ELF-1 (cell line): ENCODE measurements at regions not wholly inside any gene's neighbourhood (a gene's known extent, or its start where the extent isn't known, plus 50 kb on each side); places are given as distances from the start of the nearest gene placed in this dataset.
"Not testable (repeated sequence)": the region's sequence is repeated elsewhere in the genome, so short reads cannot be mapped to it uniquely, and the experiment has no call there.

ENCODE experiments used
- DNase-seq: peaks from one replicate; pipeline ENCODE4 v3.0.0-alpha.2; 2016; ENCODE audit warnings: low read depth, low spot score

DNA sequence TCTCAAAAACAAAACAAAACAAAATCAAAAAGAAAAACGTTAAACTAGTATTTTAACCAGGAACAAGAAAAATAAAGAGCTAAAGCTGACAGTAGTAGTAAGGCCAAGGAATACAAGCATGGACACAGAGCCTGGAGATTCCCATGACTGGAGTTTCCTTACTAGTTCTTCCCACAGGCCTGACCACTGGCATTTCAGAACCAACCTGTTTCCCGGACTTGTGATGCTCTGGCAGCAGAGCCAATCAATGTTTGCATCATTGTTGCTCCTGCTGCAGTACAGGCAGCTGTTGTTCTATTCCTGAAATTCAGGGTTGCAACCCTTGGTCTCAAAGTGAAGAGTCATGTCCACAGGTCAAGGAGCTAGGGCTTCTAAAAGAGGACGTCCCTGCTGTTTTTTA lies 111.3 kb upstream of the WARS2 start:
- no peak for DNase-seq

DNA sequence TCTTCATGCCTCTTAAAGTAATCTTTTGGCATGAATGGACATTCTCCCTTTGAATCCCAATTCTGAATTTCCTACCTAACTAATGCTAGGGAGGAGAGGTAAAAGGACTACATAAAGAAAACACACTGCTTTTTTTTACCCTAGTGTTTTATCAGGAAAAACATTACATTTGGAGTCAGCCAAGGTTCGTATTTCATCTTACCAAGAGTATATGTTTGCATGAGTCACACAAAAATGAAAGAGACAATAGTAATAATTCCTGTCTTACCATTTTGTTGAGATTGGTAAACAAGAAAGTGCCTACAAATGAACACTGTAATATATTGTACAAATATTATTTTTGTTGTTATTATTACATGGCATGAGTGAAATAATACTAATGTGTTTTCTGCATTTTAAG lies 112.9 kb upstream of the WARS2 start:
- no peak for DNase-seq

DNA sequence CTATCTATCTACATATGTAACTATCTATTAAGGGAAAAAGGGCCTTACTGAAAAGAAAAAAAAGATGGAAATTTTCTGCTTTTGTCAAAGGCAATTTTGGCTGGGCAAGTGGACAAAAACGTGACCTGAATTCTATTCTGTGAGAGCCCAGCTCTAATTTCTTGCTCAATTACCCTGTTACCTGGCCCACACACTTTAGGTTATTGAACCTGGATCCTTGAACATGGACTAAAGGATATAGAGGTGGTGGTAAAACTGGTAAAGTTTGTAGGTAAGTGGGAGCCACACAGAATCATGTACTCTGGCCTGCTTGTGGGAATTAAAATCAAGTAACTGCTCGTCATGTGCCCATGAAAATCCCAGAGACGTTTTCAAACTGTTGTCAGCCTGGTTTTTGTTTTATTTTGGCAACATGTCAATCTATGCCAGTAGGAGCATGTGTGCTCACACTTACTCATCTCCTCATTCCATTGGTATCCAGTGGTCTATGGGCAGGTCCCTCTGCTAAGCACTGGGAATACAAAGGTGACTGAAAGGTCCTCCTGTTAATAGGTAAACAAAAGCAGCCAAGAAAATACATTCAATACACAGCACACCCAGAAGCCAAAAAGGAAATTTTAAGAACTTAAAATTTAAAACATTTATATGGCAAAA lies 113.7 kb upstream of the WARS2 start:
- DNase-seq: no peak

DNA sequence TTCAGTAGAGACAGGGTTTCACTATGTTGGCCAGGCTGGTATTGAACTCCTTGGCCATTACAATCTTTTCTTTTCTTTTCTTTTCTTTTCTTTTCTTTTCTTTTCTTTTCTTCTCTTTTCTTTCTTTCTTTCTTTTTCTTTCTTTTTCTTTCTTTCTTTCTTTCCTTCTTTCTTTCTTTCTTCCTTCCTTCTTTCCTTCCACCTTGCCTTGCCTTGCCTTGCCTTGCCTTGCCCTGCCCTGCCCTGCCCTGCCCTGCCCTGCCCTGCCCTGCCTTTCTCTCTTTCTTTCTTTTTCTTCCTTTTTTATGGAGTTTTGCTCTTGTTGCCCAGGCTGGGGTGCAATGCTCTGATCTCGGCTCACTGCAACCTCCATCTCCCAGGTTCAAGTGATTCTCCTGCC lies 112.5 kb upstream of the HAO2 start:
- not testable (repeated sequence) for DNase-seq

DNA sequence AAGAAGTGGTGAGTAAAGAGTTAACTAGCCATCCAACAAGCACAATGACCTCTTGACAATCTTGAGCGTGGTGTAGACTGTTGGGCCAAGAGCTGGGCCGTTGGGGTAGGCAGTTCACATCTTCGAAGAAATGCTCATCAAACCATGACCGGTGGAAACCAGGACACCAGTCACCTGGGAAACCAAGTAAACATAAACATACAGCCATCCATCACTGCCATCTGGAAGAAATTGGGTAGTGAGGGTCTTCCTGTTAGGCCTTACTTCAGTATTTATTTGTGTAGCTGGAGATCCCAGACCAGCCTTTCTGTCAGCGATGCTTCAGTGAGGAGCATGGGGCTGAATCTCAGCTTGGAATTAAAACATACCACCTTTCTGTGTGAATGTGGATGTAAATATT lies 108.1 kb upstream of the HAO2 start:
- DNase-seq: peak; percentile 21

DNA sequence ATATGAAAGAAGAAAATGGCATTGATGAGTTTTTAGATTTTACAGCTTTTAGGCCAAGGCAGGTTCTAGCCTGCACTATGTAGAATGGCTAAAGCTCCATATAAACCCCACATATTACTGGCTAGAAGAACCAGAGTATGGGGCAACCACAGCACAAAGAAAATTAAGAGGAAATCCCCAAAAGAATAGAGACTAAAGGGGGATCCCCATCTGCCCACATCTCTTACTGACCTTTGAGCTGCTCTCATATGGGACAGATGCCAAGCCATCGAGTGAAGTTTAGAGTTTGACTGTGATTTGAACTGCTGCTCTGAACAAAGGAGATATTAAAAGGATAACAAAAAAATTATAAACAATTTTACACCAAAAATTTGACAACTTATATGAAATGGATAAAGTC lies 102.2 kb upstream of the HAO2 start:
- no peak for DNase-seq

DNA sequence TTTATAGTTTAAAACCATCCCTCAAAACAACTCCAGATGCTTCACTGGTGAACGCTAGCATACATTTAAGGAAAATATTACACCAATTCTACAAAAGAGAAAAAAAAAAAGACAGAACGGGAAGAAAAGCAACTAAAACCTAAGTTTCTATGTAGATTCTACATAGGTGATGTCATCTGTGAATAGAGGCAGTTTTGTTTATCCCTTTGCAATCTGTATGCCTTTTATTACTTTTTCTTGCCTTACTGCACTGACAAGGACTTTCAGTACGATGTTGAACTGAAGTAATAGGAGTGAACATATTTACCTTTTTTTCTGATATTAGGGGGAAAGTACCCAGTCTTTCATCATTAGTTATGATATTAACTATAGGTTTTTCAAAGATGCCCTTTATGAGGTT lies 101.7 kb upstream of the HAO2 start:
- DNase-seq: no peak

DNA sequence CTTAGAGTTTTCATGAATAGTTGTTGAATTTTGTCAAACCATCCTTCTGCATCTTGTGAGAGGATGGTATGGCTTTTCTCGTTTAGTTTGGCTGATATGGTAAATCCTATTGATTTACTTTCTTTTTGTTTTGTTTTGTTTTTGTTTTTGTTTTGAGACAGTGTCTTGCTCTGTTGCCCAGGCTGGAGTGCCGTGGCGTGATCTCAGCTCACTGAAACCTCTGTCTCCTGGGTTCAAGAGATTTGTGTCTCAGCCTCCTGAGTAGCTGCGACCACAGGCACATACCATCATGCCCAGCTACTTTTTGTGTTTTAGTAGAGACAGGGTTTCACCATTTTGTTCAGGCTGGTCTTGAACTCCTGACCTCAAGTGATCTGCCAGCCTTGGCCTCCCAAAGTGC lies 101.3 kb upstream of the HAO2 start:
- DNase-seq: not testable (repeated sequence)

DNA sequence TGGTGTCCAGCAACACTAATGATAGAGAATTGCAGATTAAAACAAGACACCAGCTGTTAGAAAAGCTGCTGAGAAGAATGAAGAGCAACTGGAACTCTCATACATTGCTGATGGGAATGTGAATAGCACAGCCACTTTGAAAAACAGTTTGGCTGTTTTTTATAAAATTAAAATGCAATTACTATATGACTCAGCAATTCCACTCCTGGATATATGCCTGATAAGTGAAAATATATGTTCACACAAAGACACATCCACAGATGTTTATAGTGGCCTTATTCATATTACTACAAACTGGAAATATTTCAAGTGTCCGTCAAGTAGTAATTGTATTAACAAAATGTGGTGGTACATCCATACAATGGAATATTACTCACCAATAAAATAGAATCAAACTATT lies 99.7 kb upstream of the HAO2 start:
- no peak for DNase-seq

DNA sequence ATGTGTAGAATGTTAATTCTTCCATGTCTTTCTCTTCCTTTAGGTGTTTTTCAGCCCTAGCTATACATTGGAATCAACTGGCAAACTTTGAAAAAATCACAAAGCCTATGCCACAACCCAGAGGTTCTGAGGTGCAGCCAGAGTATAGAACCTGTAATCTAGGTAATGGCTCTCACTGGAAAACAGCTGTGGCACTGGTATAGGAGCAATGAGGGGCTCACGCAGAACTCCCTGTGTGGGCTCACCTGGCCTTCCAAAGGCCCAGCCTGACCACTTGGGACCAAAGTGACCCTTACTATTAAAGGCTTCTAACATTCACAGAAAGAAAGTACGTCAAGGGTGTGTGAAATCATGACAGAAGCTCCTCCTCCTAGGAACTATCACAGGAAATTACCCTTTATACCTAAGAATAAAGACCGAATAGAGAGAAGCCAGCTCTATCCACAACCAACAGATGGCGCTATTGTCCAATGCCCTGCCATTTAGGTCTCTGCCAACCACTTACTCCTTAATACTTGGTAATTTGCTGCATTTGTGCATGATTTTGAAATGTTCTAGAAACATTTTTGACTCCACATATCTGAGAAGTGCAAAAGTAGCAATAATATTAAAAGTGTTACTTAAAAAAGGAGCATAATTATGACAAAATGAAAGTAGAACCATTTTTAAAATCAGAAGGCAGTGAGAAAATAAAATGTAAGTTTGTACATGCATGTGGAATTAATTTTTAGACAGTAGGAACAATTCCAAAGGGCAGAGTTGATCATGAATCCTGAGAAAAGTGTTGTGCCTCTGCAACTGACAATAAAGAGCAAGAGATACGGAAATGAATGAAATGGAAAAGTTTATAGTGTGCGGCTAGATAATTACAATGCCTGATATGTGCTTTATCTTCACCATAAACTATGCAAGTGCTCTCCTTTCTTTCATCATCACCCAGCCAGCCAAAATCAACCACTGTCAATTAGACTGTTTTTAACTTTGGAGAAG lies 93.1 kb upstream of the HAO2 start:
- peak; percentile 55 for DNase-seq

DNA sequence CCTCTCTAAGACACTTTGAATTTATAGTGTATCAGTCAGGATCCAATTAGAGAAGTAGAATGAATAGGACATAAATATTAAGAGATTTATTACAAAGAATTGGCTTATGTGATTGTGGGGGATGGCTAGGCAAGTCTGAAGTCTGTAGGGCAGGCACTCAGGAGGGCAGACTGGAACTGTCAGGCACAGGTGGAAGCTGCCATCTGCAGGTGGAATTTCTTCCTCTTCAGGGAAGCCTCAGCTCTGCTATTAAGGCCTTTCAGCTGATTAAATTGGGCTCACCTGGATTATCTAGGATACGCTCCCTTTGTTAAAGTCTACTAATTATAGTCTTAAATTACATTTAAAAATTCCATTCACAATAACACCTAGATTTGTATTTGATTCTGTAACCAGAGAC lies 92.0 kb upstream of the HAO2 start:
- no peak for DNase-seq

DNA sequence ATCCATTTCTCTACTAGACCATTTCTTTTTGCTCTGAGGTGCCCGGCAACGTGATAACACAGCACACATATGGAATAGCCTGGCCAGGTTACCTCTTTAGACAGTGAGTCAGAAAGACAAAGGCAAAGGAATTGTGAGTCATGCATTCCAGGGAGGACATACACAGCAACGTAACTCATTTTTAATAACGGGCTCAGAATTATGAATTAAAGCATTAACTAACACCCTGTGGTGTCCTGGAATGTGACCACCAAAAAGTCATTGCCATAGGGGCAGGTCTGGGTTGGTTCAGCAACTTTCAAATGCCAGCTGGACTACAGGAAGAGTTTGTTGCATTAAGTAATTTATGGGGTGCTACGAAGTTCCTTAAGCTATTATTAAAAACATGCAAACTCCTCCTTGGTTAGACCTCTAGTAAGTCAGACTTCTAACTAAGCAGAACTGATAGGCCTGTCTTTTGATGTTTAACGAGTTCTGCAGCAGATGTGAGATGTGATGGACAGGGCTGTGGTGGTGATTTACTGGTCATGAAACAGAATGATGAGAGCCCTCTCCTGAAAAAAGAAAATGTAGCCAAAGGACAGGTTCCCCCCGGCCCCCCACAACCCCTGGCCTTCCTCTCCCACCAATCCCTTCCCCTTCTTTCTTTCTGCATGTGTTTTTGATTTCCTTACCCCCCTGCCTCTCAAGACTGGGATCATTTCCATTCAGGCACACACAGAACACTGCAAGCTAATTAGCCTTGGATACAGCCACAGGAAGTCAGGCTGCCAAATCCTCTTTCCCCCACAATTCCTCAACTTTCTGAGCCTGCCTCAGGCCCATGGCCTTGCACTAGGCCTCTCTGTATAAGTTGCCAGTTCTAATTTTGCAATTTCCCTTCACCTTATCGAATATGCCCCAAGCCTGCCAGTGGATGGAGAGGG lies 88.9 kb upstream of the HAO2 start:
- DNase-seq: no peak

DNA sequence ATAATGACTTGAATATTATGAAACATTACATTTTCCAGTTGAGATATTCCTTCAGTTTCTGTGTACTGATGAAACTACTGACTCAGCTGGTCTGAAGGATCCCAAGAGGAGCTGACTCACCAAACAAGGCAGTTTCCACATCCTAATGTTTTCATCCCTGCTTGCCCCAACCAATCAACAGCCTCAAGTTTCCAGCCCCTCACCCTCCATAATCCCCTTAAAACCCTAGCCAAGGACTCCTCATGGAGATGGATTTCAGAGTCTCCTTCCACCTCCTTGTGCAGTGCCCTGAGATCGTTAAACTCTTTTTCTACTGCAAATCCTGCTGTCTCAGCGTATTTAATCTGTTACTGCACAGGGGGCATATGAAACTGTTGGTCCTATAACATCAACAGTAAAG lies 83.1 kb upstream of the HAO2 start:
- peak; percentile 36 for DNase-seq

DNA sequence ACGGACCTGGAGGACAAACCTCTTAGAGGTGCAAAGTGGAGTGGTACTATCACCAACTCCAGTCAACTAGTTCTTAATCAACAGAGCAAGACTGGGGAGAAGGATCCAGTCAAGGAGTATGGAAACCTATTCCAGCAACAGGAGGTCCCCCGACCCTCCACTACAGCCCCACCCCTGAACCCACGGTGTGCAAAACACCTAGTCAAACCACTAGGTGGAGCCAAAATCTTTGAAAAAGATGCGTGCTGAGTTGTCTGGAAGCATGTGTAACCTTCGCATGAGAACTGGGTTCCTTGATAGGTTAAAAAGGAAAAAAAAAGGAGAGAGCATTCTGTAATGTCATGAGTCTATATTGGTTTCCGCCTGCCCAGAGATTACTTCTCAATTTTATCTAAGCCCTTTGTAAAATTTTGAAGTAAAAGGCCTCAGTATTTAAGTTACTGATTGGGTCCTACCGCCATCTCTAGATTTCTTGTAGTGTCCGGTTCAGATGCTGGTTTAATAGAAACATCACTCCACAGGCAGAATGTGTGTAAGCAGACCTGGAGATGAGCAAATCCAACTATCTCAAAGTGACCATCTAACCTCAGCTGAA lies 81.9 kb upstream of the HAO2 start:
- DNase-seq: peak; percentile 87

DNA sequence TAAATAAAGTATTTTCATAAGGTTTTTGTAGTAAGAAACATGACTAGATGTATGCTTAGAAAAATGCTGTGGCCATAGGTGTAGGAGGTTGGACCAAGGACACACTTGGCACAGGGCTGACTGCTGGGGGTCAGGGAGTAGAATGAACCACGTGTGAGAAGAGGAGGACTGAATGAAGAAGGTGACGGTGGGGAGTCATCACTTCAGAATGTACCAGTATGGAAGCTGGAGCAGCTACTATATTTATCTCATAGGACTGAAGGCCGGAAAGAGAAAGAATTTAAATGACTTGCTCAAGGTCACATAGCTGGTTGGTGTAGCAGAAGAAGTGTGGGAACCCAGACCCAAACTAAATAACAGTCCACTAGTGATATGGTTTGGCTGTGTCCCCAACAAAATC lies 79.8 kb upstream of the HAO2 start:
- DNase-seq: no peak

DNA sequence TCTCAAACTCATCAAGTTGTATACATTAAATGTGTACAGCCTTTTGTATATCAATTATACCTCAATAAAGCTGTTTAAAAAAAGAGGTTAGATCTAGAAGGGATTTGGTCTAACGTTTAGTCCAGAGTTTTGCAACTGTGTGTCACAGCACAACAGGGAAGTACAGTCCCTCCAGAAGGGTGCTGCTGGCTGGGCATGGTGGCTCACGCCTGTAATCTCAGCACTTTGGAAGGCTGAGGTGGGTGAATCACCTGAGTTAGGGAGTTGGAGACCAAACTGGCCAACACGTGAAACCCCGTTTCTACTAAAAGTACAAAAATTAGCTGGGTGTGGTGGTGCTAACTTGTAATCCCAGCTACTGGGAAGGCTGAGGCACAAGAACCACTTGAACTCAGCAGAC lies 78.3 kb upstream of the HAO2 start:
- no peak for DNase-seq

DNA sequence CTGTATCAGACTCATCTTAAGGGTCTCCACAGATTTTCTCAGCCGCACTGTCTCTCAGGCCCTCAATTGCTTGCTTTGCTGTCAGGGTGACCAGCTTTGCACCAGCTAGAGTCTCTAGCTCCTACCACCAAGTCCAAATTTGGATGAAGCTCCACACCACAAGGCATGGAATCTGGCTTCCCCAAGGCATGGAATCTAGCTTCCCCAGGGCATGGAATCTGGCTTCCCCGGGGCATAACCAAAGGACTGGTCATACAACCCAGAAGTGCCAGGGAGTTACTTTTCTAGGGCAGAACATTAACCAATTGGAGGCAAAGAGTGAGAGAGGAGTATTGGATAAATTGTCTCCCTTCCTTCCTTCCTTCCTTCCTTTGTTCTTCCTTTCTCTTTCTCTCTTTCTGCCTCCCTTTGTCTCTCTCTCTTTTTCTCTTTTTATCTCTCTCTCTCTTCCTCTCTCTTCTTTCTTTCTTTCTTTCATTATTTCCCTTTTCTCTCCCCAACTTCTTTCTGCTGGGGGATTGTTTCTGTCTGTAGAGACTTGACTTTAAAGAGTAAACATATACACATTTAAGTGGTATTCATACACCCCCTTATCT lies 76.9 kb upstream of the HAO2 start:
- peak; percentile 16 for DNase-seq

DNA sequence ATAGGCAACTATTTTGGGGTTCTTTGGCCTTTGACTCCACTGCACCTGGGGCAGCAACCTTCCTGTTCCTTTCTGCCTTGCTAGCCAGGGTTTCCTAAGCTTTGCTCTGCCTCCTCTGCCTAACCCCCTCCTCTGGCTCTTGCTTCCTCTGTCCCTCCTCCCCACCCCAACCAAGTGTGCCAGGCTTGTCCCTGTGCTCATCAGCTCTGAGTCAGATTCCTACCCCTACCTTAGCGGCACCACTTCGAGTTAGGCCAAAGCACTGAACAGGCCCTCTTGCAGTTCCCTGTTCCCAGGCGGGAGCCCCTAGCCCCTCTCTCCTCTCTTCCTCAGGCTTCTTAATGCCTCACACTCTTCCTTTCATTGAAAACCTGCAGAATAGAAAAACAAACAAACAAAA lies 74.8 kb upstream of the HAO2 start:
- DNase-seq: peak; percentile 21

DNA sequence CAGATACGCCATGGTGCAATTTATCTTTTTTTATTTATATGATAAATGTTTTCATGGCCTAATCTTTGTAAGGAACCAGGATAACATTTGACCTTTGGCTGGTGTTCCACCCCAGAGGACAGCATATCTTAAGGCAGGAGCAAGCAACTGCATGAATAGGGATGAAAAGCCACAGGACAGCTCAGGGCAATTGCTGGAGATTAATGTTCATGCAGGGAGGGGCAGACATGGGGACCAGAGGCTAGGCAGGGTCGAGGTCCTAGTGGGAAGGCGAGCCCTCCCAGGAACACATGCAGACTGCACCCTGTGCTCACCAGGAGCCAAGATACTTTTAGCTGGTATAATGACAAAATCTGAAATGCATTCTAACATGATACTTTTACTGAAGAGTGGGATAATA lies 74.4 kb upstream of the HAO2 start:
- DNase-seq: peak; percentile 22

DNA sequence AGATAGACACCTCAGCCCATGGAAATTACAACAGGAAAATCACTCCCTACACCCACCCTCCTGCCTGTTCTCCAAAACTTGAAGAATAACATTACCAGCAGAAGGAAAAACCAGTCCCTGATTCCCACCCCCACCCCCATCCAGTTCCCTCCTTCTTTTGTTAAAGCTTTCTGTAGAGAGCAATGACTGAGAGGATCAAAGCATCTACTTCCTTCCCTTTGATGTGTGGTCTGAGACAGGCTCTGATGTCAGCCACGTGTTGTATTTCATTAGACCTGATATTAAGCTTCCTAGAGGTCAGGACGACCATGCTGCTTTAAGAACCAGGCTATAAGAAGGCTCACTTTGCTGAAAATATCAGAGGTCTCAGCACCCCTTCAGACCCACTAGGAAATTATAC lies 73.9 kb upstream of the HAO2 start:
- DNase-seq: peak; percentile 68

DNA sequence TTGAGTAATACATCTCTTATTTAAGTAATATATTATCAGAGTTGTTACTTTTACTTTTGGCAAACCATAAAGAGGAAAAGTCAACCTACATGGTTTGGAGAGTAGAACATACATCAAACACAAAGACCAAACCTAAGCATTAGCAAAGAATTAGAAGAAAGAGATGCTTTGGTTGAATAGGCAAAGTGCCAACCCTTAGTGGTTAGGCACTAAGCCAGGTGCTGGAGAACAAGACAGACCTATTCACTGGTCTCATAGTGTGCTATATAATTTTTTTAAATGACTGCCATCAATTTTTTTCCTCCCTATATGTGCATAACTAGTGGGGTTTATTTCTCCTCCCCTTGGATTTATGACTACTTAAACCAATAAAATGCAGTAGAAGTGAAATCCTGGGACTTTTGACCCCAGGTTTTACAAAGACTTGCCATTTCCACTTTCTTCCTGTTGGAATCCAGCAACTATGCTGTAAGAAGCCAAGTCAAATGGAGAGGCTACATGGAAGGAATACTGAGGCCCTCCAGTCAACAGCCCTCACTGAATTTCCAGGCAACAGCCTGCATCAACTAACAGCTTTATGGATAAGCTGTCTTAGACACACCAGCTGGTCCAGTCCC lies 69.8 kb upstream of the HAO2 start:
- DNase-seq: no peak
